RWPE1 (cell line): ENCODE measurements at regions not wholly inside any gene's neighbourhood (a gene's known extent, or its start where the extent isn't known, plus 50 kb on each side); places are given as distances from the start of the nearest gene placed in this dataset.

Source experiments
- CTCF ChIA-PET: fragments of 350-600 bp; sonication (Branson Sonifier 250); formaldehyde crosslinking; extraction: SDS; loops from one replicate; lab custom pipeline; 2021; lab: Yijun Ruan, JAX
- POLR2A ChIA-PET: fragments of 400-600 bp; formaldehyde crosslinking; extraction: SDS; loops from one replicate; lab custom pipeline; 2020; ENCODE audit warnings: antibody characterized with exemption; ENCODE audit not compliant: low non-redundant PET; lab: Yijun Ruan, JAX
- DNase-seq: peaks from one replicate; pipeline ENCODE4 v3.0.0; 2012; ENCODE audit warnings: low spot score
- H3K27ac ChIP-seq: fragments of 450-650 bp; 2 replicates; pipeline ENCODE4 v1.5.1; 2017
- CTCF ChIP-seq: fragments of 450-650 bp; conservative IDR thresholded peaks from 2 replicates; pipeline ENCODE4 v1.5.1; 2017; ENCODE audit warnings: low read depth, mild to moderate bottlenecking

GRCh38 chr12:19688532-19688931, 249.2 kb downstream of the AEBP2 start:
- ChIA-PET POLR2A (no interaction called here), CTCF (no interaction called here)
- no peak overlapping the region for H3K27ac ChIP-seq
- DNase-seq: peak; percentile 4
- TF ChIP-seq CTCF: no peak

- POLR2A ChIA-PET: no interaction called here
- CTCF ChIA-PET: no interaction called here
- TF ChIP-seq CTCF: no peak
- H3K27ac ChIP-seq: no peak overlapping the region
- DNase-seq: no peak
These were observed 249.9 kb downstream of the AEBP2 start for GRCh38 chr12:19689226-19689625.

- POLR2A ChIA-PET: no interaction called here
- TF ChIP-seq CTCF: no peak
- DNase-seq: peak; percentile 38
- CTCF ChIA-PET: no interaction called here
- H3K27ac ChIP-seq: no peak overlapping the region
These were observed 250.6 kb downstream of the AEBP2 start for GRCh38 chr12:19689801-19690472.

- CTCF ChIA-PET: no interaction called here
- POLR2A ChIA-PET: no interaction called here
- no peak for DNase-seq
- H3K27ac ChIP-seq: no peak overlapping the region
- TF ChIP-seq CTCF: no peak
These were observed 252.8 kb downstream of the AEBP2 start for GRCh38 chr12:19692091-19692490.

- TF ChIP-seq CTCF: no peak
- H3K27ac ChIP-seq: no peak overlapping the region
- CTCF ChIA-PET: no interaction called here
- POLR2A ChIA-PET: no interaction called here
- no peak for DNase-seq
These were observed 253.3 kb downstream of the AEBP2 start for GRCh38 chr12:19692566-19692965.

- POLR2A ChIA-PET: no interaction called here
- no peak for DNase-seq
- no peak for TF ChIP-seq CTCF
- CTCF ChIA-PET: no interaction called here
- H3K27ac ChIP-seq: no peak overlapping the region
These were observed 255.3 kb downstream of the AEBP2 start for GRCh38 chr12:19694627-19695026.
